Activated naive CD8-positive, alpha-beta T cell treated with anti-CD3 and anti-CD28 coated beads, Interleukin-2, amount 50 U/mL, for 24 hours (primary cell): ENCODE measurements at regions not wholly inside any gene's neighbourhood (a gene's known extent, or its start where the extent isn't known, plus 50 kb on each side); places are given as distances from the start of the nearest gene placed in this dataset.
"Not testable (repeated sequence)": the region's sequence is repeated elsewhere in the genome, so short reads cannot be mapped to it uniquely, and the experiment has no call there.

ENCODE experiments used
- ATAC-seq: fragments of 150-1000 bp; cut with Tn5 transposase; one replicate; pipeline ENCODE4 v1.10.0; 2021
- DNase-seq: peaks from one replicate; pipeline ENCODE4 v3.0.0; 2021
- H3K27ac Mint-ChIP-seq: one replicate; pipeline ENCODE4 v1.8.0; 2021; ENCODE audit warnings: mild to moderate bottlenecking, mixed read lengths
- H3K27me3 Mint-ChIP-seq: one replicate; pipeline ENCODE4 v1.8.0; 2021; ENCODE audit warnings: mixed read lengths
- H3K36me3 Mint-ChIP-seq: one replicate; pipeline ENCODE4 v1.8.0; 2021; ENCODE audit warnings: low read depth, mixed read lengths
- H3K4me1 Mint-ChIP-seq: one replicate; pipeline ENCODE4 v1.8.0; 2021; ENCODE audit warnings: mixed read lengths
- H3K4me3 Mint-ChIP-seq: one replicate; pipeline ENCODE4 v1.8.0; 2021; ENCODE audit warnings: mild to moderate bottlenecking, moderate library complexity, mixed read lengths
- H3K9me3 Mint-ChIP-seq: one replicate; pipeline ENCODE4 v1.8.0; 2021; ENCODE audit warnings: mixed read lengths

GRCh38 chr5:1608336-1608735 lies 84.6 kb upstream of the LPCAT1 start:
- not testable (repeated sequence) for H3K27me3 Mint-ChIP-seq, DNase-seq, H3K4me3 Mint-ChIP-seq, H3K9me3 Mint-ChIP-seq
- Mint-ChIP-seq H3K27ac (peak overlapping the region; percentile 62), H3K4me1 (peaks cover 21% of the 10 kb centered on the region), H3K36me3 (peaks cover 11% of the 10 kb centered on the region)
- ATAC-seq, result peak; percentile 94

GRCh38 chr5:1606951-1607350 lies 83.2 kb upstream of the LPCAT1 start:
- not testable (repeated sequence) for ATAC-seq, H3K9me3 Mint-ChIP-seq, H3K27me3 Mint-ChIP-seq, H3K36me3 Mint-ChIP-seq, DNase-seq, H3K27ac Mint-ChIP-seq, H3K4me3 Mint-ChIP-seq
- H3K4me1 Mint-ChIP-seq, result peaks cover 21% of the 10 kb centered on the region

DNA sequence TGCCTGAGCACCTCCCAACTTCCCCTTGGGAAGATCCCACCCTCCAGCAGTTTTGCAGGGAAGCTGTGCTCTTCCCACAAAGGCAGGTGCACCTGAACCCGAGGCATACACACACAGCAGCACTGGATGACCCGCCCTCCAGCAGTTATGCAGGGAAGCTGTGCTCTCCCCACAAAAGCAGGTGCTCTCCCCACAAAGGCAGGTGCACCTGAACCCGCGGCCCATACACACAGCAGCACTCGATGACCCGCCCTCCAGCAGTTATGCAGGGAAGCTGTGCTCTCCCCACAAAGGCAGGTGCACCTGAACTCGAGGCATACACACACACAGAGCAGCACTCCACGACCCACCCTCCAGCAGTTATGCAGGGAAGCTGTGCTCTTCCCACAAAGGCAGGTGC lies 80.2 kb upstream of the LPCAT1 start:
- not testable (repeated sequence) for H3K9me3 Mint-ChIP-seq, DNase-seq, ATAC-seq, H3K27ac Mint-ChIP-seq, H3K4me3 Mint-ChIP-seq, H3K36me3 Mint-ChIP-seq, H3K27me3 Mint-ChIP-seq
- H3K4me1 Mint-ChIP-seq, result peaks cover 26% of the 10 kb centered on the region

DNA sequence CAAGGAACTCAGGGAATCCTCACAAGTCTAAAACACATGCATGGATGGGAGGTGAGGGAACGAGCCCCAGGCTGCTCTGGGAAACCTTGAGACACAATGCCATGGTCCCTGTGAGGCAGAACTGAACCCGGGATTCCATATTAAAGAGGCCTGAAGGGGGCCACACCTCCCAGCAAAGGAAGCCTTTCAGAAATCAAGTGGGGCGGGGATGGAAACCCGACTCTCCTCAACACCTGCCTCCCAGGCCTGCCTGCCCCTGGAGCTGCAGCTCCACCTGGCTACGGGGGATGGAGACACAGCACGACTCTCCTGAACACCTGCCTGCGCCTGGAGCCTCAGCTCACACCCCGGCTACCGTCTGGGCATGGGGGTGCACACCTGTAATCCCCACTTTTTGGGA lies 77.8 kb upstream of the LPCAT1 start:
- H3K27ac Mint-ChIP-seq, H3K36me3 Mint-ChIP-seq, DNase-seq, H3K27me3 Mint-ChIP-seq, H3K9me3 Mint-ChIP-seq, ATAC-seq, H3K4me3 Mint-ChIP-seq: not testable (repeated sequence)
- H3K4me1 Mint-ChIP-seq, result peaks cover 17% of the 10 kb centered on the region

- not testable (repeated sequence) for H3K9me3 Mint-ChIP-seq, DNase-seq
- ATAC-seq, result peak; percentile 74
These were observed 75.4 kb upstream of the LPCAT1 start for GRCh38 chr5:1598950-1599737.

DNA sequence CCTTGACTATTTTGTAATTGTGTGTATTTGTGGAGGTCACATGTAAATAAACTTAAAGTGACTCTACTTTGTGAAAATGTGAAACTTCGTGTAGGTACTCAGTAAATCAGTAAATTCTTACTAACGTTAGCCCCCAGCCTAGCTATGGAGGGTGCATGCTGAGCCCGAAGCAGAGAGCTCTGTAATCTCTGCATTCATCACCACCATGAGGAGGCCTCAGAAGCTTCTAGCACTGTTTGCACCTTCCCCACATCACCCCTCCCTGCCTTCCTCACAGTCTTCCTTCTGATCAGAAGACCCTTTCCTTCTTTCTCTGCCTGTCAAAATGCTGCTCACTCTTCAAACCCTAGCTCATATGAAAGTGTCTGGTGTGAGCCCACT lies 73.3 kb upstream of the LPCAT1 start:
- peak overlapping the region; percentile 70 for H3K4me3 Mint-ChIP-seq
- not testable (repeated sequence) for H3K36me3 Mint-ChIP-seq, H3K27ac Mint-ChIP-seq, ATAC-seq, DNase-seq, H3K27me3 Mint-ChIP-seq, H3K9me3 Mint-ChIP-seq
- peaks cover 28% of the 10 kb centered on the region for H3K4me1 Mint-ChIP-seq

More at GRCh38 chr5:1598950-1599737, 75.4 kb upstream of the LPCAT1 start:
- H3K4me3 Mint-ChIP-seq, H3K27me3 Mint-ChIP-seq, H3K36me3 Mint-ChIP-seq: not testable (repeated sequence)
- Mint-ChIP-seq H3K27ac (peak overlapping the region; percentile 54), H3K4me1 (peaks cover 21% of the 10 kb centered on the region)

GRCh38 chr5:1596462-1597092 lies 72.8 kb upstream of the LPCAT1 start:
- DNase-seq, H3K9me3 Mint-ChIP-seq, H3K36me3 Mint-ChIP-seq, H3K27me3 Mint-ChIP-seq, H3K27ac Mint-ChIP-seq, ATAC-seq, H3K4me3 Mint-ChIP-seq: not testable (repeated sequence)
- peaks cover 28% of the 10 kb centered on the region for H3K4me1 Mint-ChIP-seq

DNA sequence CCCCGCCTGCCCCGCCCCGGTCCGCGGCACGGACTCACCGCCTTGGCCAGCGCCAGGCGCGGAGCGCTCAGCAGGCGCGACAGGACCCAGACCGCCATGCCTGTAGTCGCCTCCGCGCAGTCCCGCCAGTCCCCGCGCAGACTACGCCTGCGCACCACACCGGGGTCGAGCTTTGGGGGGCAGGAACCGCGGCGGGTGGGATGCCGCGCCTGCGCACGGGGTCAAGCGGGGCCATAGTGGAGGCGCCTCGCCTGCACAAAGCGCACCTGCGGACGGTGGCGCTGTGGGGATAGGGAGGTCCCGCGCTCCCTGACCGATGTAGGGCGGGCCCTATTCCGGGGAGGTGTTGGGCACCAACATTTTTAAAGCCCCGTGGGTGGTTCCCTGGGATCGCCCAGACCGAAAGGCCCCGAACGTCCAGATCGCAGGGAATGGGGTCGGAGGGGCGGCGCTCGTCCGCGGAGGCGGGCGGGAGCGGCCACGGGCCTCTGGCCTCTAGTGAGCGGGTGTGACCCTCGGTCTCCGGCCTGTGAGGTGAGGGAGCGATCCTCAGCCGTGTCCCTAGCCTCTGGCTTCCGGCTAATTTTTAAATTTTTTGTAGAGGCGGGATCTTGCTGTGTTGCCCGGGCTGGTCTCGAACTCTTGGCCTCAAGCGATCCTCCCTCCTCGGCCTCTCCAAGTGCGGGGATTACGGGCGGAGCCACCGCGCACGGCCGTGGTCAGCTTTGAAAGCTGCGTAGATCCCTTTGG lies 70.8 kb upstream of the LPCAT1 start:
- no peaks in the 10 kb centered on the region for H3K27me3 Mint-ChIP-seq
- DNase-seq, result peak; percentile 92
- H3K9me3 Mint-ChIP-seq, result no peaks in the 10 kb centered on the region
- peaks cover 12% of the 10 kb centered on the region for H3K36me3 Mint-ChIP-seq
- H3K27ac Mint-ChIP-seq, result peak overlapping the region; percentile 35
- peak; percentile 92 for ATAC-seq
- H3K4me1 Mint-ChIP-seq, result peaks cover 23% of the 10 kb centered on the region
- peak overlapping the region; percentile 84 for H3K4me3 Mint-ChIP-seq

GRCh38 chr5:1593903-1594356 lies 70.2 kb upstream of the LPCAT1 start:
- DNase-seq (no peak), ATAC-seq (no peak)
- Mint-ChIP-seq H3K36me3 (peaks cover 13% of the 10 kb centered on the region), H3K4me3 (peak overlapping the region; percentile 84), H3K4me1 (peaks cover 17% of the 10 kb centered on the region), H3K9me3 (no peaks in the 10 kb centered on the region), H3K27me3 (no peaks in the 10 kb centered on the region), H3K27ac (peak overlapping the region; percentile 68)

DNA sequence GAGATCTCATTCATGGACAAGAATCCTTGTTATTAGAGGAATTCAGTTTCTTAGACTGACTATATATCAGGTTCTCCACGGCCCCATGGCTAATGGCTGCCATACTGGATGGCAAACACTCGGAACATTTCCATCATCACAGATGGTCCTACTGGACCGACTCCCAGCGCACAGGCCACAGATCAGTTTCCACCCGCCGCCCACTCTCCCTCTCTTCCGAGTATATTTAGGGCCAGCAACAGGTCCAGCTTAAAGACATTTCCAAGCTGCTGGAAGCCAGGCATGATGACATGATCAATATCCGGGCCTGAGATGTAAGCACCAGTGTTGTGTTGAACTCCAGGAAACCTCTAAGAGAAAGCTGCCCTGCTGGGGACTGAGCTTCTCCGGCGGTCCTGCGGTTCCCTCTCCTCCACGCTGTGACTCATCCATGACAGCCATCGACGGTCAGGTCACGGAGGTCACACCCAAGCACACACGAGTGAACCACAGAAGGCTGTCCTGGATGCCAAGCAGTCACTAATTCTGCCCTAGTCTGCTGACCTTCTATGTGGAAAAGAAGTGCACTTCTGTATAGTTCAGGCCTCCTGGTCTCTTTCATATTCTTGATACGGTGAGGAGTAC lies 64.4 kb upstream of the LPCAT1 start:
- peaks cover 34% of the 10 kb centered on the region for H3K36me3 Mint-ChIP-seq
- H3K4me3 Mint-ChIP-seq, ATAC-seq, H3K9me3 Mint-ChIP-seq, DNase-seq, H3K27ac Mint-ChIP-seq, H3K27me3 Mint-ChIP-seq, H3K4me1 Mint-ChIP-seq: not testable (repeated sequence)

DNA sequence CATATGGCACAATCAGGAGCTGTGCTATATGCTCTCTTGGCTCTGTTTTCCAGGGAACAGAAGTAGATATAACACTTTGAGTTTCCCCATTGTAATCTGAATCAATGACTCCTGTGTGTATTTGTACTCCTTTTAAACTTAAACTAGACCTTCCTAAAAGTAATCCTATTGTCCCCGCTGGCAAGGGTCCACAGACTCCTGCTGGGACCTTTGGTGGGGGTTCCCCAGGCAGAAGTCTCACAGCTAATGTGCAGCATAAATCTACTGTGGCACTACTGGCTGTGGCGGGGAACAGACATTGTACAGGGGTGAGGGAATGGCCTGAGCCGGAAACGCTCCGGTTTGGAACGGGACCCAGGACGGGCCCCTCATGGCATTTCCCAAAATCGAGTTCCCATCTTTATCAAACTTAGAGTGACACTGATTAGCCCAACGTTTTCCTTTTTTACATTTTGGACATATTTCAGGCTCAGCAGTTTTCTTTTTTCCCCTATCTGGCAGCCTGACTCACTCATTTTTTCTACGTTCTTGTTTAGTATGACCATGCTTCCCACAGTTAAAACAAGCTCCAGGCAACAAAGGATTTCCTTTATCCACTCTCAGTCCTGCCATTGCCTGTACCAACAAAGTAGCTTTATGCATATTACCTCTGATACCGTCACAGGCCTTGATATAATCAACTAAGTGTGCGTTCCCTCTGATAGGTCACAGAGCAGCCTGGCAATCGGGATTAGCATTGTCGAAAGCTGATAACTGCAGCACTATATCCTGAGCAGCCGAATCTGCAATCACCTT lies 59.5 kb upstream of the LPCAT1 start:
- not testable (repeated sequence) for DNase-seq, ATAC-seq, H3K27me3 Mint-ChIP-seq, H3K4me3 Mint-ChIP-seq, H3K9me3 Mint-ChIP-seq, H3K4me1 Mint-ChIP-seq, H3K27ac Mint-ChIP-seq
- peaks cover 37% of the 10 kb centered on the region for H3K36me3 Mint-ChIP-seq

GRCh38 chr5:1579389-1579788 lies 55.6 kb upstream of the LPCAT1 start:
- H3K4me3 Mint-ChIP-seq, result not testable (repeated sequence)
- H3K36me3 Mint-ChIP-seq, result peaks cover 31% of the 10 kb centered on the region

DNA sequence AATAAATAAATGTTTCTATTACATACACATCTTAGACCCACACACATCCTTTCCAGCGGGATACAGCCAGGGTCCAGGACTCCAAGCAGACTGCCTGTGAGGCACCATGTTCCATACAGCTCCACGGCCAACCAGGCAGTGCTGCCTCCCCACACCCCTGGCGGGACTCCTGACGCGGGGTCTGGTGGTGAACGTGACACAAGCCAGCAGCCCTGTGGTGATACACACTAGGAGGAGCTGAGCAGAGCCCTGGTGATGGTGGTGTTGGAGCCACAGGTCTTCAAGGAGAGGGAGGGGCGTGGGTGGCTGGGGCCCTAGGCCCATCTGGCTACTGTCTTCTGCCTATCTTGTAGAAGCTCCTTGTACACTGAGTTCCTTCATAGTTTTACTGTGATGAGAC lies 53.1 kb upstream of the LPCAT1 start:
- not testable (repeated sequence) for H3K27me3 Mint-ChIP-seq, H3K9me3 Mint-ChIP-seq, H3K4me1 Mint-ChIP-seq, H3K27ac Mint-ChIP-seq, H3K4me3 Mint-ChIP-seq, ATAC-seq, DNase-seq
- H3K36me3 Mint-ChIP-seq, result peaks cover 53% of the 10 kb centered on the region

More at GRCh38 chr5:1579389-1579788, 55.6 kb upstream of the LPCAT1 start:
- H3K4me1 Mint-ChIP-seq, ATAC-seq, H3K27ac Mint-ChIP-seq, DNase-seq, H3K9me3 Mint-ChIP-seq, H3K27me3 Mint-ChIP-seq: not testable (repeated sequence)
